GF-D8 (cell line): ENCODE measurements at regions not wholly inside any gene's neighbourhood (a gene's known extent, or its start where the extent isn't known, plus 50 kb on each side); places are given as distances from the start of the nearest gene placed in this dataset.
"Not testable (repeated sequence)": the region's sequence is repeated elsewhere in the genome, so short reads cannot be mapped to it uniquely, and the experiment has no call there.

Source experiments
- DNase-seq: peaks from one replicate; lab custom pipeline; 2025; lab: John Stamatoyannopoulos, UW

DNA sequence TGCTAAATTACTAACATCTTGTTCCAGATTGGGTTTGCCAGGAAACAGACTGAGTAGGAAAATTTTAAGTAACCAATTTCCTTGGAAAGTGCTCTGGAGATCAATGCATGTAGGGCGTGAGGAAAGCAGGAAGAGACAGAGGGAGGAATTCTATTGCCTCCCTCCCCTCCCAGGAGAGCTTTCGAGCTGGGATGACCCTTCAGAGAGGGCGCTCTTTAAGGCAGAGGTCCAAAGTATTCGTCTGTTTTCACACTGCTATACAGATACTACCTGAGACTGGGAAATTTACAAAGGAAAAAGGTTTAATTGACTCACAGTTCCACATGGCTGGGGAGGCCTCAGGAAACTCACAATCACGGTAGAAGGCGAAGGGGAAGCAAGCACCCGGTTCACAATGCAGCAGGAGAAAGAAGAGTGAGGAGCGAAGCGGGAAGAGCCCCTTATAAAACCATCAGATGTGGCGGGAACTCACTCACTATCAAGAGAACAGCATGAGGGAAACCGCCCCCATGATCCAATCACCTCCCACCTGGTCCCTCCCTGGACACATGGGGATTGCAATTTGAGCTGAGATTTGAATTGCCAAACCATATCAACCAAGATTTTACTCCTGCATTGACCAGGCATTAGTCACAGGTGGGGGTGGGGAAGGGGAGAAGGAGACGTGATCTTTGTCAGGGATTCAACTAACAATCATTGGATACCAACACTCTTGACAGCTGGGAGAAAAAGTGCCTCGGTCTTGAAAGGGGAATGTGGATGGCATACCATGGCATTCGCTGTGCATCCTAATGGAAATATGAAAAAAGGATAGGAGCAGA lies 63.8 kb downstream of the SLITRK2 start:
- DNase-seq: no peak

DNA sequence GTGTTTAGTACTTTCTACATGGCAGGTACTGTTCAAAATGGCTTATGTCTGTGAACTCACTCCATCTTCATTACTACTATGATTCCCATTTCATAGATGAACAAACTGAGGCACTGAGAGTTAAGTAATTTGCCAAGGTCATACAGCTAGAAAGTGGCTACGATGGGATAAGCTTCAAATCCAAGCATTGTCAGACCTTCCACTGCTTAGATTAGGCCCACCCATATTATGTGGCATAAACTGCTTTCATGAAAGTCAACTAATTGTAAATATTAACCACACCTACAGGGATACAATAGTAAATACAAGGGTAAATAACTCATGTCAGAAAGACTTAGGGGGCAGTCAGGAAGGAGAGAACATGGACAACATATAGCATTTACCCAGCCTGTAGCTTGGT lies 68.8 kb downstream of the SLITRK2 start:
- no peak for DNase-seq

DNA sequence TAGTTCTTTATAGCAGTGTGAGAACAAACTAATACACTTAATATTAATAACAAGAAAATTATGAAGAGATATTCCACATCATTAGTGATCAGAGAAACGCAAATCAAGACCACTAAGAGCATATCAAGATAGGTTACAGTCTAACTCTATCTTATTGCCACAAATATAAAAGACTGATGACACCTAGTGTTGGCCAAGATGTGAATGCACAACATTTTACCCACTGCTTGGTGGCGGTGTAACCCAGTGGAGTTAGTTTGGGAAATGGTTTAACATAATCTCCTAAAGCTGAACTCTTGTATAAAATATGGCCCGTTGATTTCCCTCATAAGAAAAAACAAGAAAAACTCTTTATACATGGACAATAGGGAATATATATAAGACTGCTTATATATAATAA lies 92.4 kb downstream of the SLITRK2 start:
- DNase-seq: no peak

DNA sequence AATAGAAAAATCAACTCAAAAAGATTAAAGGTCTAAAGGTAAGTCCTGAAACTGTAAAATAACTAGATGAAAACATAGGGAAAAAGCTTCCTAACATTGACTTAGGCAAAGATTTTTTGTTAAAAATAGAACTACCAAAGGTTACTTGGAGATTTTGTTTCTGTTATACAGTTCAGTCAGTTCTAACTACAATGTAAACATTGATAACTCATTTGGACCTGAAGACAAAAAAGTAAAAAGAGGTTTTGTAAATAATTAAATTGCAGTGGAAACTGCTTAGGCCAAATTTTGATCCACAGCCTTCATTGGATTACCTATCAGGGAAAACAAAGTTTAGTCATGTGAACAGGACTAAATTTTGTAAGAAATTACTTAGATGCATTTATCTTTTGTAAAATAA lies 101.8 kb downstream of the SLITRK2 start:
- no peak for DNase-seq

DNA sequence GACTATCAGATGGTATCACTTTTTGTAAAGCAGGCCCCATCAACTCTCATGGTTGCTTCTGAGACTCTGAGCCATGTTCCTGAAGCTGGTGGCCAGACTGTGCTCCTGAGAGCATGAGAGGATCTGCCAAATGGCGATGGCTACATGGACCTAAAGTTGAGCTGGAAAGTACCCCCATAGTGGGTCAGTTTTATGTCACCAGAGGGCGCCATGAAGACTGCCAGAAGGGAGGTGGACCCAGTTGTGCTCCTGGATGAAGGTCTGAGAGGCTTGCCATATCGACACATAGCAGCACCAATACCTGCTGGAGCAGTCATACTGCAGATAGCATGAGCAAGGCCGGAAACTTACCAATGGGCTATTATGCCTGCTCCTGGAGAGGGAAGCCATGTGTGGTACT lies 105.7 kb downstream of the SLITRK2 start:
- no peak for DNase-seq

DNA sequence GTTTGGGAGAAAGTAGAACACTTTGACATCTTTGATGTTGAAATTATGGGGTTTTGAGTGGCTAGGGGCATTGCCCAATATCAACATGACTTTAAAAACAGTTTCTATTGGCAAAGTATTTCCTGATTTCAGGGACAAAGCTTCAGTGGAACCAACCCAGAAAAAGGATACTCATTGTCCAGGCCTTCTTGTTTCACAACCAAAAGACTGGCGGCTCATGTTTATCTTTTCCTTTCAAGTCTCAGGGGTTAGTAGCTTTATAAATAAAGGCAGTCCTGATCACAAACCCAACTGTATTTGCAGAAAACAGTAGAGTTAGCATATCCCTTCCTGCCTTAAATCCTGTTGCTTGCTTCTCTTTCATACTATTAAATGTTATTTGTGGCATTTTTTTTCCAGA lies 119.1 kb downstream of the SLITRK2 start:
- DNase-seq: no peak

DNA sequence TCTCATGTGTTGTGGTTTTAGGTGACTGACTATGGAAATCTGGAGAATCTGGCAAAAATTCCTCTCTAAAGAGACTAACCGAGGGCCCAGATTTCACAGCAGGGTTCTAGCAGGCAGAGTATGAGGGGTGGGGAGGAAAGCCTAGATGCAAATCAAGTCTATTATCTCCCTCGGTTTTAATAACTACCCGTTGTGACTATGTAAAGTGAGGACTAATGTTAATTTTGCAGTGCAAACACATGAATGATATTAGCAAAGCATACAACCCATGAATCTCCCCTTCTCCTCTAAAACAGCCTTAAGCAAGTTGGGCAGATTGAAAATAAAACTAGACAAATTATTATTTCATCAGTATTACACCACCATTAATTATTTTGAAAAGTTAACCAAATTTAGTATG lies 131.4 kb downstream of the SLITRK2 start:
- no peak for DNase-seq

DNA sequence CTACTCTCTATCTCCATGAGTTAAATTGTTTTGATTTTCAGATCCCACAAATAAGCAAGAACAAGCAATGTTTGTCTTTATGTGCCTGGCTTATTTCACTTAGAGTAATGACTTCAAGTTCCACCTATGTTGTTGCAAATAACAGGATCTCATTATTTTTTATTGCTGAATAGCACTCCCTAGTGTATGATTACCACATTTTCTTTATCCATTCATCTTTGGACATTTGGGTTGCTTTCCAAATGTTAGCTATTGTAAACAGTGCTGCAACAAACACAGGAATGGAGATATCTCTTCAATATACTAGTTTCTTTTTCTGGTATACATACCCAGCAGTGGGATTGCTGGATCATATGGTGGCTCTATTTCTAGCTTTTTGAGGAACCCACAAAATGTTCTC lies 136.0 kb downstream of the SLITRK2 start:
- no peak for DNase-seq

DNA sequence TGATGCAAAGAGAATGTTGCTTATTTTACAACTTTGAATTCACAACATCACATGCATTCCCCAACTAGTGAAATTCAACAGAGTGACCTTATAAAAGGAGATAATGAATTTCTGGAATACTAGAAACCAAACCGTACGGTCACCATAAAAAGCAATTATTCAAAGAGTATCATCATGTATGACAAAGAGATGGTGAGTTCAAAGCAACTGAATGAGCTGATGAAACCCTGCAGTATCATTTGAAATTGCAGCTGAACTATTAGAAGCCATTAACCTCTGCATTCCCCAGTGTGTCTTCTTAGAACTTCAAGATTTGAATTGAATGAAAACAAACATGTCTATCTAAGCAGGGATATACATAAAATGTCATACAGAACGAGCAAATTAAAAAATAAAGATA lies 172.4 kb downstream of the SLITRK2 start:
- no peak for DNase-seq

DNA sequence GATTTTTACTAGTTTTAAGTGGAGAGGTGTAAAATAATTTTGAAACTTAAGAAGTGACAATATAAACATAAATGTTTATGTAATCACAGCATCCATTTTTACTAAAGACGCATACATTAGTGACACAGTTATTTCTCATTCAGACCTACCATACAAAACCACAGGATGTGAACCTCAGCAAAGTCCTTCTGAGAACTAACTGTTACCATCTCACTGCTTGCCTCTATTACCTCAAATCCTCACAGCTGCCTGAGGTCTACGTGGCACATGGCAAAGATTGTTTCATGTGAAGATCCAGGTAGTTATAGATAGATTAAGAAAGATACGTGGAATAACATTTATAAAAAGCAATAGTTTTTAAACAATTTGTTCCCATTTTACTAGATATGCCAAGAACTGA lies 189.0 kb downstream of the SLITRK2 start:
- no peak for DNase-seq

DNA sequence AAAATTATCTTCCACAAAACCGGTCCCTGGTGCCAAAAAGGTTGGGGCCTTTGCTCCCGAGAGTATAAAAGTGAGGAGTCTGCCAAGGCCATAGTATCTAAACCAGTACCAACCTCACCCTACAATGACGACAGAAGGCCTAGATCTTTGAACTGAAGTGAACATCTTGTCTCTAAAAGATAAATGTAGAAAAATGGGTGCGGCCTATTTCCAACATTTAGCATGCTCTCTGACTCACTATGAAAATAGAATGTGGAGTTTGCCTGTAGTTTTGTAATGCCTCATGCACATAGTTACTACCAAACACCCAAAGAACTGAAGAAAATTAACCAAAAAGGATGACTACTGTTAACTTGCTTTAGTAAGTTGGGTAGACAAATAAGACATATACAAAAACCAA lies 218.4 kb downstream of the SLITRK2 start:
- DNase-seq: no peak

DNA sequence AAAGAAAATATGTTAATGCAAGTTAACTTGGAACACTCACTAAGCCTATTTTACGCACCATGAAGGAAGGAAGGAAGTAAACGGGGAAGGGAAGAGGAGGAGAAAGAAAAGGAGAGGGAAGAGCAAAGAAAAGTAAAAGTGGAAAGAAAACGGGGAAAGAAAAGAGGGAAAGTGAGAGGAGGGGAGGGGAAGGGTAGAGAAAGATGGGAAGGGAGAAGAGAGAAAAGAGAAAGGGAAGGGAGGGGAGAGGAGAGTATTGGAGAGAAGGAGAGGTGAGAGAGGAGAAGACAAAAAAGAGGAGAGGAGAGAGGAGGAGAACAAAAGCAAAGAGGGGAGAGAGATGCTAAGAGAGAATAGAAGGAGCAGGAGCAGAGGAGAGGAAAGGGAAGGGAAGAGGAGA lies 224.1 kb downstream of the SLITRK2 start:
- no peak for DNase-seq

DNA sequence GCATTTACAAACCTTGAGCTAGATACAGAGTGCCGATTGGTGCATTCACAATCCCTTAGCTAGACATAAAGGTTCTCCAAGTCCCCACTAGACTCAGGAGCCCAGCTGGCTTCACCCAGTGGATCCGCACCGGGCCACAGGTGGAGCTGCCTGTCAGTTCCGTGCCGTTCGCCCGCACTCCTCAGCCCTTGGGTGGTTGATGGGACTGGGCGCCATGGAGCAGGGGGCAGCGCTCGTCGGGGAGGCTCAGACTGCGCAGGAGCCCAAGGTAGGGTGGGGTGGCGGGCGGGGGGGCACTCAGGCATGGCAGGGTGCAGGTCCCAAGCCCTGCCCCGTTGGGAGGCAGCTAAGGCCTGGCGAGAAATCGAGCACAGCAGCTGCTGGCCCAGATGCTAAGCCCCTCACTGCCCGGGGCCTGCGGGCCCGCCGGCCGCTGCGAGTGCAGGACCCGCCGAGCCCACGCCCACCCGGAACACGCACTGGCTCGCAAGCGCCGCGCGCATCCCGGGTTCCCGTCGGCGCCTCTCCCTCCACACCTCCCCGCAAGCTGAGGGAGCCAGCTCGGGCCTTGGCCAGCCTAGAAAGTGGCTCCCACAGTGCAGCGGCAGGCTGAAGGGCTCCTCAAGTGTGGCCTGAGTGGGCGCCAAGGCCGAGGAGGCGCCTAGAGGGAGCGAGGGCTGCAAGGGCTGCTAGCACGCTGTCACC lies 228.5 kb downstream of the SLITRK2 start:
- not testable (repeated sequence) for DNase-seq

DNA sequence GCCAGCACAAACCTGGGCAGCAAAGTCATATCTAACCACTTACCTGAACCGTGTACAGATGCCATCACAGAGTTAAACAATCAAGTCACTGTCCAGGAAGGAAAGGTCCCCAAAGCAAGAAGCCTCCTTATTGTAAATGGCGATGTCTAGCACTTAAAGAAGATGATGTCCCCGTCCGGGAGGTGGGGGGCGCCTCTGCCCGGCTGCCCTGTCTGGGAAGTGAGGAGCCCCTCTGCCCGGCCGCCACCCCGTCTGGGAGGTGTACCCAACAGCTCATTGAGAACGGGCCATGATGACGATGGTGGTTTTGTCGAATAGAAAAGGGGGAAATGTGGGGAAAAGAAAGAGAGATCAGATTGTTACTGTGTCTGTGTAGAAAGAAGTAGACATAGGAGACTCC lies 231.9 kb downstream of the SLITRK2 start:
- not testable (repeated sequence) for DNase-seq

DNA sequence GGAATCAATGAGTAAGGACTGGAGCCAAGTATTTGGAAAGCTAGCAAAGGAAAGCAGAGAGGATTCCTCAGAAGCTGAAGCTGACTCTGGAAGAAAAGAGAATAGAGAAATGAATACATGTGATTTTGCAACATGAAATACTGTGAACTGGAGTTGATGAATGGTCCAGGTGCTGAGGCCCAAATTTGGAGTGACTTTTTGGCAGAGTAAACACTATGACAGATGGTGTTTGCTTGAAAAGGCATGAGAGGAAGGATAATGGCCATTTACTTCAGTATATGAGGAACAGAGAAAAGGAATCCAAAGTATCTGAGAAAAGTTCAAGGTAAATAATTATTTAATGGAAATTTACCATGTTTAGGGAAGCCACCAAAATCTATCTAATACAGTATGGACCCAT lies 236.7 kb downstream of the SLITRK2 start:
- no peak for DNase-seq

DNA sequence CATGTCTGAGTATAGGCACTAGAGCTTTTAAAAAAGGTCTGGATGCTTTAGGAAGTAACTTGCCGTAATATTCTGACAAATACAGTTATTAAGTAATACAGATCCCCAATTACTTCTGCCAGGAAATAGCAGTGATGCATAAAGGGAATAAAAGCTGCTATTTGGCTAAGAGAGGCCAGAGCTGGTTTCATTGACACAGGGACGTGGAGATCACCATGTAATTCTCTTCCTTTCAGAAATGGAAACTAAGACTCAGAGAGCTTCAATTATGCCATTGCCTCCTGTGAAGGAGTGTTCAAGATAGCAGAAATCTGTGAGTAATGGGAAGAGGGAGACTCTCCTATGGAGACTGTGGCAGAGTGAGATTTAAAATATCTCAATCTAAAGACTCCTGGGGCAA lies 238.1 kb downstream of the SLITRK2 start:
- no peak for DNase-seq

DNA sequence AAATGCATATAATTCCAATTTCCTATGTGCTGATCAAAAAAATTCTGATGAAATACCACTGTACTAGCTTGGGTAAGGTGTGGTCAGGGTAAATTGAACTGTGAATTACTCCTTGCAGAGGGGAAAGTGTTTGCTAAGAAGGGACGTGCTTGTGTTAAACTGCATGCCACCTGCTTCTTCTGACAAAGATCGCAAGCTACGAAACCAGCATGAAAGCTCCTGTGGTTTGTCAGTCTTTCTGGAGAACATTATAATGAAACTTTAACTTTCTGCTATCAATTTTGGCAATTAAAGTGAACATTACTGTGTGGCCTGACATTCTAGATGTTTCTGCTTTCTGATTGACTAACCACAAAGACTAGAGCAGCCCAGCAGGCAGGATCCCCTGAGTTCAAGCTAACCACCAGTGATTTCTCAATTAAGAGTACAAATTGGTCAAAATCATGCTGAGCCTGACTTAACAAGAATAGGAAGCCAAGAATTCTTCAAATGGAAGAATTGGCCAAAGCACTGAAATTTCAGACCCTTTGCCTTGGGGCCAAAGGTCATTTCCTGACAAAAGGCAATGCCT lies 239.0 kb downstream of the SLITRK2 start:
- no peak for DNase-seq

DNA sequence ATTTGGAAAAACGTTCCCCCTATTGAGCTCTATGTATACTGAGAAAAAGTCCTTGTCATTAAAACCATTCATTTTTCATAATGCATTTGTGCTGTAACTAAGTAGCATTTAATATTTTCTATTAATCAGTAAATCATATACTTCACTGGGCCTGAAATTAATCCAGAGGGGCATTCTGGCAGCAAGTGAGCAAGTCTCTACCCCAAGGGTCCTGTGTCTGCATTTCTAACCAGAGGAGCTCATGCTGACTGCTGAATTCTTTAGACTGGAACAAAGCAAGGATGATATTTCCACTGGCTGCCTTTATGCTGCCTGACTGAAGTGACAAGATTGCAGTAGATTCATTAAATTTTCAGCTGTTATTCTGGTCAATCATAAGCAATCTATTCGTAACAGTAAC lies 246.5 kb downstream of the SLITRK2 start:
- DNase-seq: no peak

DNA sequence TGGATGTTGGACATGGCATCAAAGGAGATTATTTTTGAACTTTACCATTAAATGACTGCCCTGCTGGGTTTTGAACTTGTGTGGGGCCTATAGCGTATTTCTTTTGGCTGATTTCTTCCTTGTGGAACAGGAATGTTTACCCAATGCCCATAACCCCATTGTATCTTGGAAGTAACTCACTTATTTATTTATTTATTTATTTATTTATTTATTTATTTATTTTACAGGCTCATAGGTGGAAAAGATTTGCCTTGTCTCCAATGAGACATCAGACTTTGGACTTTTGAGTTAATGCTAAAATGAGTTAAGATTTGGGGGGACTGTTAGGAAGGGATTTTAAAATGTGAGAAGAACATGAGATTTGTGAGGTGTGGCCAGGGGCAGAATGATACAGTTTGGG lies 273.1 kb downstream of the SLITRK2 start:
- no peak for DNase-seq

DNA sequence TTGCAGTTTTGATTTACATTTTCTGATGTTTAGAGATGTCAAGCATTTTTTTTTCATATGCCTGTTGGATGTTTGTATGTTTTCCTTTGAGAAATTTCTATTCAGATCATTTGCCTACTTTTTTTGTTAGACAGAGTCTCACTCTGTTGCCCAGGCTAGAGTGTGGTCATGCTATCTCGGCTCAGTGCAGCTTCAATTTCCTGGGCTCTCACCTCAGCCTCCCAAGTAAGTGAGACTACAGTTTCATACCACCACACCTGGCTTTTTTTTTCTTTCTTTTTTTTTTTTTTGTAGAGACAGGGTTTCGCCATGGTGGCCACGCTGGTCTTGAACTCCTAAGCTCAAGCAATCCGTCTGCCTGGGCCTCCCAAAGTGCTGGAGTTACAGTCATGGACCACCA lies 291.7 kb downstream of the SLITRK2 start:
- DNase-seq: no peak

DNA sequence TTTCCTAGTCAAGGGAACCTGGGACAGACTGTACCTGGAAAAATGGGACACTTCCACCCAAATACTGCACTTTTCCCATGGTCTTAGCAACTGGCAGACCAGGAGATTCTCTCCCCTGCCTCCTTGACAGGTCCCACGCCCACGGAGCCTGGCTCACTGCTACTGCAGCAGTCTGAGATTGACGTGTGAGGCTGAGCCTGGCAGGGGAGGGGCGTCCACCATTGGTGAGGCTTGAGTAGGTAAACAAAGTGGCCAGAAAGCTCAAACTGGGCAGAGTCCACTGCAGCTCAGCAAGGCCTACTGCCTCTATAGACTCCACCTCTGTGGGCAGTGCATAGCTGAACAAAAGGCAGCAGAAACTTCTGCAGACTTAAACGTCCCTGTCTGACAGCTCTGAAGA lies 301.4 kb downstream of the SLITRK2 start:
- DNase-seq: not testable (repeated sequence)

DNA sequence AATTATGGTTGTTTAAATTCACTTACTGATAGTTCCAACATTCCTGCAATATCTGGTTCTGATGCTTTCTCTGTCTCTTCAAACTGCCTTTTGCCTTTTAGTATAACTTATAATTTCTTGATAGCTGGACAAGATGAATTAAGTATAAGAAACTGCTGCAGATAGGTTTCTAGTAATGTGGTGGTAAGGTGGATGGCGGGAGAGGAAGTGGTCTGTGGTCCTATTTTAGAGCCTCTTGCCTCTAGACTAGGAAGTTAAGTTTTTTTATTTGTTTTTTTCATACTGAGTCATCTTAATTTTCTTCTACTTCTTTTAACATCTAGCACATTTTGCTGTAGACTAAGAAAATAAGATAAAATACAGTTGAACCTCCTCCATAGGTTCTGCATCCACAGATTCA lies 310.0 kb downstream of the SLITRK2 start:
- DNase-seq: no peak

DNA sequence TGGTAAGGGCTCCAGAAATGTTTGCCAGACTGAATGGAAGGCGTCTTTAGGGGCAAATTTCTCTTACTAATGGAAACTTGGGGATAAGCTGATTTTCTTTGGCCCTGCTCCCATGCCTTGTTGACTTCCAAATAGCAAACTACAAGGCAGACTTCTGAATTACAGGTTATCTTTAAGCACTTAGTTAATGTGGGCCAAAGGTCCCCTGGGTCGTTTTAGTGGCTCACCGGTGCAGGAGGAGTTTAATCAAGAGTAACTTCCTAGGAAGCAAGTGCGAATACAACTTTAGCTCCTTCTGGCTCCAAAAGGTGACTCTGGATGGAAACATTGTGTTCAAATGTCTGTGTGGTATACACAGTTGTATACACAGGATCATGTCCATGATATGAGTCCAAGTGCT lies 323.6 kb downstream of the SLITRK2 start:
- no peak for DNase-seq
